ENCODE measurements at regions not wholly inside any gene's neighbourhood (a gene's known extent, or its start where the extent isn't known, plus 50 kb on each side); places are given as distances from the start of the nearest gene placed in this dataset.

GRCh38 chr18:66972681-66973080 lies 368.8 kb upstream of the CDH19 start:
- Histone ChIP-seq H3K4ac (replicated peaks; ENCODE audit: insufficient read length, low read depth, low read length) (no peak overlapping the region), H3K56ac (replicated peaks; ENCODE audit: insufficient read length, low read depth, low read length) (no peak overlapping the region), H3K4me3 (ENCODE audit: extremely low read depth in 1 of 4, insufficient read depth in 2 of 4, low read depth in 3 of 4, low read length in 4 of 4) (no peak overlapping the region), H3K18ac (ENCODE audit: extremely low read depth, low read length) (no peak overlapping the region), H3K14ac (ENCODE audit: insufficient read length) (no peak overlapping the region), H4K91ac (replicated peaks; ENCODE audit: insufficient read length, low read length) (no peak overlapping the region), H3K9ac (replicated peaks in 1 of 4; ENCODE audit: extremely low read depth in 1 of 4, low read depth in 3 of 4, low read length in 3 of 4) (no peak overlapping the region), H2BK12ac (ENCODE audit: low read depth, low read length) (no peak overlapping the region), H4K5ac (ENCODE audit: insufficient read length, low read depth, low read length) (no peak overlapping the region), H4K20me1 (replicated peaks in 1 of 2; ENCODE audit: control insufficient read depth in 1 of 2, insufficient read depth in 2 of 2, low read length in 2 of 2) (no peaks in the 10 kb centered on the region), H3K4me1 (replicated peaks in 1 of 4; ENCODE audit: control insufficient read depth in 3 of 4, insufficient read depth in 4 of 4, low read length in 3 of 4) (no peaks in the 10 kb centered on the region; a peak in 1 of 7 replicates), H3K27ac (ENCODE audit: low read depth, low read length) (no peak overlapping the region), H3K23ac (ENCODE audit: insufficient read length) (no peak overlapping the region), H2BK15ac (ENCODE audit: low read length) (no peak overlapping the region), H2AK5ac (ENCODE audit: low read depth, low read length) (no peak overlapping the region), H2BK120ac (replicated peaks; ENCODE audit: low read depth, low read length) (no peak overlapping the region), H3K79me2 (ENCODE audit: control insufficient read depth in 1 of 2, insufficient read depth in 2 of 2, low read length in 2 of 2) (no peaks in the 10 kb centered on the region), H3K79me1 (ENCODE audit: low read depth, low read length) (no peaks in the 10 kb centered on the region), H3K36me3 (ENCODE audit: control insufficient read depth in 2 of 4, insufficient read depth in 4 of 4, low read length in 3 of 4) (no peaks in the 10 kb centered on the region), H2BK20ac (ENCODE audit: low read length) (no peak overlapping the region), H2AFZ (ENCODE audit: low read length) (no peak overlapping the region), H2BK5ac (ENCODE audit: low read depth, low read length) (no peak overlapping the region), H3K23me2 (ENCODE audit: low read depth, low read length) (no peaks in the 10 kb centered on the region), H3K27me3 (replicated peaks in 1 of 4; ENCODE audit: control insufficient read depth in 3 of 4, extremely low read depth in 1 of 4, insufficient read depth in 3 of 4, low read length in 3 of 4) (no peaks in the 10 kb centered on the region), H3K9me3 (ENCODE audit: insufficient read depth in 2 of 2, low read depth in 1 of 2, low read length in 1 of 2) (no peaks in the 10 kb centered on the region), H3K4me2 (ENCODE audit: insufficient read depth in 1 of 2, low read depth in 2 of 2, low read length in 2 of 2) (no peak overlapping the region), H4K8ac (ENCODE audit: extremely low read depth, insufficient read depth, low read length) (no peak overlapping the region)
- DNase-seq (ENCODE audit: low read depth in 1 of 2, low spot score in 2 of 2): no peak
- no peak for FAIRE-seq
- 27% methylated on average over 1 of the region's 1 CpG; no CpG with 5 or more reads in 1 of the 2 experiments for WGBS, 2 experiments (ENCODE audit: extremely low coverage in 1 of 2, insufficient coverage in 1 of 2, insufficient read length in 1 of 2, insufficient replicate concordance in 2 of 2, low coverage in 1 of 2, low lambda C conversion rate in 2 of 2, missing lambda C conversion rate in 1 of 2)
- CTCF ChIA-PET (ENCODE audit: partially characterized antibody): interaction anchor here (1.1 kb wide), 1 partner anchor 86 kb away, joined by 3 read pairs; no protein-coding TSS in a partner anchor
- POLR2A ChIA-PET (ENCODE audit: partially characterized antibody): no interaction called here
- TF ChIP-seq SUZ12 (IDR thresholded peaks at IDR 0.05; ENCODE audit: low read length) (no peak), CTBP2 (IDR thresholded peaks at IDR 0.05; ENCODE audit: borderline replicate concordance, insufficient read depth, insufficient read length, low read length) (no peak), KDM1A (IDR thresholded peaks at IDR 0.05; ENCODE audit: borderline replicate concordance, low read length) (no peak), ATF3 (IDR thresholded peaks at IDR 0.05; ENCODE audit: insufficient read depth, low read depth, low read length) (no peak), MAFK (IDR thresholded peaks at IDR 0.05; ENCODE audit: low read depth, low read length) (no peak), CBX5 (IDR thresholded peaks at IDR 0.05; ENCODE audit: low read depth, low read length) (no peak), EP300 (IDR thresholded peaks at IDR 0.05; ENCODE audit: borderline replicate concordance in 1 of 2, low read depth in 2 of 2, low read length in 2 of 2) (no peak), TAF1 (IDR thresholded peaks at IDR 0.05; ENCODE audit: low read depth, low read length) (no peak)
- TF ChIP-seq, protein P1, sequence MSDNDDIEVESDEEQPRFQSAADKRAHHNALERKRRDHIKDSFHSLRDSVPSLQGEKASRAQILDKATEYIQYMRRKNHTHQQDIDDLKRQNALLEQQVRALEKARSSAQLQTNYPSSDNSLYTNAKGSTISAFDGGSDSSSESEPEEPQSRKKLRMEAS (IDR thresholded peaks at IDR 0.05): no peak

Data from H1 (cell line).